ENCODE measurements at regions not wholly inside any gene's neighbourhood (a gene's known extent, or its start where the extent isn't known, plus 50 kb on each side); places are given as distances from the start of the nearest gene placed in this dataset.
"Not testable (repeated sequence)": the region's sequence is repeated elsewhere in the genome, so short reads cannot be mapped to it uniquely, and the experiment has no call there.

DNA sequence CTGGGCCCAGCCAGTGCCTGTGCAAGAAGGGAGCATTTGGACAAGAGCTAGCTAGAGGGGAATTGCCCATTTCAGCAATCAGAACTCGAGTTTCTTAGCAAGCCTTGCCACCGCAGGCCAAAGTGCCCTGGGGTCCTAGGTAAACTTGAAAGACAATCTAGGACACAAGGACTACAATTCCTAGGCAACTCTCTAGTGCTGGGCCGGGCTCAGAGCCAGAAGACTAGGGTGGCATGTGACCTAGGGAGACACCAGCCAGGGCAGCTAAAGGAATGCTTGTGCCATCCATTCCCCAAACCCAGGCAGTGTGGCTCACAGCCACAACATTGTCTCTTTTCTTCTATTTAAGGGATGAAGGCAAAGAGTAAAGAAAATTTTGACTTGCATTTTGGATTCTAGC is 205.0 kb downstream of the BMP4 start:
- in situ Hi-C loops (cut with HindIII; ENCODE audit: low sequenced_read_pairs): no loop called here

DNA sequence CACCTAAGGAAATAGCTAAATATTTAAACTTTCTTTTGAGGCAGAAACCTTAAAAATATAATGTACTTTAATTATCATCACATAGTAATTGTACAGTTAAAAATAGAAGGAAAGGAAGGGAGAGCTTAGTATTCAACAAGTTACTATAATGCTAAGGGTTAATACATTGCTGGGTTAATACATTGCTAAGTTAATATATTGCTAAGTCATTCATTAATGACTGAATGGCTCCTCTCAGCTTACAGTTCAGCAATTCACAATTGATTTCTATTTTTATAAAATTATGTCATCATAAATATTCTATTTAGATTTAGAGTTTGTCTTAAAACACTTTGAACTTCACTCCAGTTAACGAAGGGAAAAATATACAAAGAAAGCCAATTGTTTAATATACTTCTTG is 207.9 kb downstream of the BMP4 start:
- in situ Hi-C loops (cut with HindIII; ENCODE audit: low sequenced_read_pairs): no loop called here

DNA sequence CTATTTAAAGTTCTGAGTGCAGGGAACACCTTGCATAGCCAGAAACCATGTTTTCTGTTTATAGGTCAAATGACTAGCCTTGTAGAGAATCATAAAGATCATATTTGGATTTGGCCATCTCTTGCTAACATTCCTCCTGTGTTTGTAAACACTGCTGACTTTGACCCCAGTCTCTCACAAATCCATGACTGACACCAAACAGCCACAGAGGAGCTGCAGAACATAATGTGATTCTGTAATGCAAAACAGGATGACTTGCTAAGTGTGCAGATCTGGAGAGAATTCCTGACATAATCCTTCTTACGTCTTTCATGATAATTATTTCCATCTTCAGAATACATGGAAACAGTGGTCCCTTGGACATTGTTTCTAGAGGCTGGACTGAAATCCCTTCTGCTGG is 211.8 kb downstream of the BMP4 start:
- in situ Hi-C loops (cut with HindIII; ENCODE audit: low sequenced_read_pairs): no loop called here

GRCh38 chr14:53743371-53743770 is 213.3 kb downstream of the BMP4 start:
- in situ Hi-C loops (cut with HindIII; ENCODE audit: low sequenced_read_pairs): no loop called here

DNA sequence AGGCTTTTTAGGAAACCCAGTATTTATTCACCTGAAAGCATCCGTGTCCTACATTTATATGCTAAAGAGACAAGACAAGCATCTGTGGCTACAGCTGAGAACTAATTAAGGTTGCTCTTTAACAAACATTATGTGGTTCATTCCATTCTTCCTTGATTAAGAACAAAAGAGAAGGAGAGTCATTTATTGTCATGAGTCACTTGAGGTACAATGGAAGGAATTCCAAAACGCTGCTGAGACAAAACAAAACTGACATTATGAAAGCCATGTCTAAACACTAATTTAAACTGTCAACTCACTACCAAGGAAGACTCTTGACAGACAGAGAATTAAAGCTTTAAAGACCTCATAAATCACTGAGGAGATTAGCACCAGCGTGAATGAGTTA is 214.4 kb downstream of the BMP4 start:
- in situ Hi-C loops (cut with HindIII; ENCODE audit: low sequenced_read_pairs): no loop called here

- in situ Hi-C loops (cut with HindIII; ENCODE audit: low sequenced_read_pairs): no loop called here
These were observed 215.0 kb downstream of the BMP4 start for GRCh38 chr14:53741479-53742232.

DNA sequence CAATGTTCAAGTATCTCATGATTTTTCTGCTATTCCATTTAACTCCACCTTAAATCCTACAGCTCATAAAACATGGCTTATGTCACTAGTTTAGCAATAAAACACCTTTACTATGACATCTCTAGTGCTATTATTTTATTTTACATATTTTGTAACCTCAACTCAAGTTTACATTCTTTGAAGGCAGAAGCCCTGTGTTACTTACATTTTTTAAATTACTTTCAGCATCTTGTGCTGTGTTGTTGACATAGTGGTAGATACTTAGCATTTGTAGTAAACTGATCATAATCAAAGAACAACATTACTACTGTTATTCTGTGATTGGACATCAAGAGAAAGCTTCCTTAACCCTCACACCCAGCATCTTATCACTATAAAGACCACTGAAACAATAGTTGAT is 216.1 kb downstream of the BMP4 start:
- in situ Hi-C loops (cut with HindIII; ENCODE audit: low sequenced_read_pairs): no loop called here

DNA sequence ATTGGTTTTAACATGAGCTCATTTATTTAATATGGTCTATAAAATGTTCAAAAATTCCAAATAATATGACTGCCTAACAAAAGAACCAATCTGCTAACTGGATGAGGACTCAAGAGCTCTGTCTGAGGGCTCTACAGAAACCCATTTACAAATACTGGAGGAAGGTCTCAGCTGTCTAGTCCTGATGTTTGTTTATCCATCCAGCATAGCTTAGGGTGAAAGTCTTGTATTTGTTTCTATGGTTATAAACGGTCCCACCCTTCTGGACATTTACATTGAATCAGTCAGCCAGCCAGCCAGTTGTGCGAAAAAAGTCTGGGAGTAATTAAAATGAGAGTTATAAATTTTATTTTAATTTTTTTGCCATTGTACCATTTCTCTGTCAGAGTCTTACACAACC is 220.7 kb downstream of the BMP4 start:
- in situ Hi-C loops (cut with HindIII; ENCODE audit: low sequenced_read_pairs): loop anchor here (5.0 kb wide), 1 partner anchor 46 kb away; no protein-coding TSS in a partner anchor

- in situ Hi-C loops (cut with HindIII; ENCODE audit: low sequenced_read_pairs): no loop called here
These were observed 233.4 kb downstream of the BMP4 start for GRCh38 chr14:53723221-53723620.

- in situ Hi-C loops (cut with HindIII; ENCODE audit: low sequenced_read_pairs): no loop called here
These were observed 237.1 kb downstream of the BMP4 start for GRCh38 chr14:53719536-53719935.

- in situ Hi-C loops (cut with HindIII; ENCODE audit: low sequenced_read_pairs): no loop called here
These were observed 240.0 kb downstream of the BMP4 start for GRCh38 chr14:53716578-53716977.

DNA sequence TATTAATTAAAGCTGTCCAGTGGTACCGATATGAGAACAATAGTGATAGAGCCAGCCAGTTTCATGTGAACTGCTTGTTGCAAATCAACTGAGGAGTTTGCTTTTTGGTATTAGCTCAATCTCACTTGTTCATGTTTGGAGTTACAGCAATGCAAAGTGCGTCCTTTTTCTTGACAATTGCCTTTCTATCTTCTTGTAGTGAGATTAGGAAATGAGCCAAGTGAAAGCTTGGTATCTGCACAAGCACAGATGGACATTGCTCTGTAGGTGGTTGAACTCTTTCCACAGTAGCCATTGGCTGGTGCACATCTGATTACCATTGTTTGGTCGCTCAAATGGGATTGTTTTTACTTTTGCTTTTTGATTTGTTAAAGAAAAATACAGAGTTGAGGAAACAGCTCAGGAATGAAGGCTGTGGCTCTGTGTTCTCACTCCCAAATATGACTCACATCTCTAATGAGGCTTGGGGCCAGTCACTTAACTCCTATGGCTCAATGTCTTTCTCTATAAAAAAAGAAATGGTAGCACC is 241.4 kb downstream of the BMP4 start:
- in situ Hi-C loops (cut with HindIII; ENCODE audit: low sequenced_read_pairs): no loop called here

- in situ Hi-C loops (cut with HindIII; ENCODE audit: low sequenced_read_pairs): no loop called here
These were observed 242.0 kb downstream of the BMP4 start for GRCh38 chr14:53714495-53715192.

GRCh38 chr14:53712901-53713300 is 243.7 kb downstream of the BMP4 start:
- in situ Hi-C loops (cut with HindIII; ENCODE audit: low sequenced_read_pairs): not testable (repeated sequence)

DNA sequence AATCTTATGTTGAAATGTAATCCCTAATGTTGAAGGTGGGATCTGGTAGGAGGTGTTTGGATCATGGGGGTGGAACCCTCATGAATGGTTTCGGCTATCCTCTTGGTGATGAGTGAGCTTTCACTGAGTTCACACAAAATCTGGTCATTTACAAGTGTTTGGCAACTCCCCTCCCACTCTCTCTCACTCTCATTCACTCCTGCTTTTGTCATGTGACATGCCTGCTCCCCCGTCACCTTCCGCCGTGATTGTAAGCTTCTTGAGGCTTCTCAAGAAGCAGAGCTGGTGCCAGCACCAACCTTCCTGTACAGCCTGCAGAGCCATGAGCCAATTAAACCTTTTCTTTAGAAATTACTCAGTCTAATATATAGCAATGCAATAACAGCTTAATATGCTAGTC is 245.4 kb downstream of the BMP4 start:
- in situ Hi-C loops (cut with HindIII; ENCODE audit: low sequenced_read_pairs): no loop called here

DNA sequence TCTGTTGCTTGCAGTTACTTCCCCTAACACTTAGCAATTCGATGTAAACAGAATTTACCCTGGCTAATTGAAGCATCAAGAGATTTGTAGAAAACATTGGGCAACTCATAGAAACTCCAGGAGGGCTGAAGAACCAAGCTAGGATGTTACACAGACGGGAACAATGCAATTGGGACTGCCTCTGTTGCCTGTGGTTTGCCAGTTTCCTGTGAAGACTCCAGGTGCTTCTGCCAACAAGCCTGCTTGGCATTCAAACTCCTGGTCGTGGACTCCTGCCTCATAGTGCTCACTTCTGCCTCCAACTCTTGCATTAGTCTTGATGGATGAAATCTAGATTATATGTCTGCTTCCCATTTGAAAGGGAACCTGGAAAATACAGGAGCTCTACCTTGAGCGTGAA is 246.0 kb downstream of the BMP4 start:
- in situ Hi-C loops (cut with HindIII; ENCODE audit: low sequenced_read_pairs): no loop called here

DNA sequence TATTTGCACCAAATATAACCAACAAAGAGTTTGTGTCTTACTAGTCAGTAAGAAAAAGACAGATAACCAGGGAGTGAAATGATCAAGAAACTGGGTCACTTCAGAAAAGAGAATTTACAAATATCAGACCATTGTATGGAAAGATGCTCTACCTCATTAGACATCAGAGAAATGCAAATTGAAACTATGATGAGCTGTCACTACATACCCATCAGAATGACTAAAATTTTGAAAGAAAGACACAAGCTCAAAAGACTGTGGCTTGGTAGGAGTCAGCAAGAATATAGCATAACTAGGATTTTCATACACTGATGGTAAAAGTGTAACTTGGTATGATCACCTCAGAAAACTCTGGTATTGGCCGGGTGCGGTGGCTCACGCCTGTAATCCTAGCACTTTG is 247.2 kb downstream of the BMP4 start:
- in situ Hi-C loops (cut with HindIII; ENCODE audit: low sequenced_read_pairs): no loop called here

- in situ Hi-C loops (cut with HindIII; ENCODE audit: low sequenced_read_pairs): no loop called here
These were observed 253.2 kb downstream of the BMP4 start for GRCh38 chr14:53703457-53703856.

- in situ Hi-C loops (cut with HindIII; ENCODE audit: low sequenced_read_pairs): no loop called here
These were observed 255.3 kb downstream of the BMP4 start for GRCh38 chr14:53701108-53701875.

GRCh38 chr14:53696217-53696965 is 260.2 kb downstream of the BMP4 start:
- in situ Hi-C loops (cut with HindIII; ENCODE audit: low sequenced_read_pairs): no loop called here

- in situ Hi-C loops (cut with HindIII; ENCODE audit: low sequenced_read_pairs): no loop called here
These were observed 260.9 kb downstream of the BMP4 start for GRCh38 chr14:53695692-53696214.
